ENCODE measurements at regions not wholly inside any gene's neighbourhood (a gene's known extent, or its start where the extent isn't known, plus 50 kb on each side); places are given as distances from the start of the nearest gene placed in this dataset.

- H3K36me3 Mint-ChIP-seq (ENCODE audit: unreplicated experiment), result peaks cover 2% of the 10 kb centered on the region
- TF ChIP-seq CTCF (IDR thresholded peaks at IDR 0.05), result no peak
- no peaks in the 10 kb centered on the region for H3K27me3 Mint-ChIP-seq (ENCODE audit: unreplicated experiment)
- peaks cover 27% of the 10 kb centered on the region for H3K9me3 Mint-ChIP-seq (ENCODE audit: unreplicated experiment)
- H3K4me3 Mint-ChIP-seq (ENCODE audit: unreplicated experiment), result no peak overlapping the region
- H3K27ac Mint-ChIP-seq (ENCODE audit: unreplicated experiment), result no peak overlapping the region
- H3K4me1 Mint-ChIP-seq (ENCODE audit: unreplicated experiment), result no peaks in the 10 kb centered on the region
- peak; percentile 82 for DNase-seq (ENCODE audit: extremely low spot score, unreplicated experiment)
Measured at GRCh38 chr14:105840266-105841021, 314.1 kb downstream of the TMEM121 start.

DNA sequence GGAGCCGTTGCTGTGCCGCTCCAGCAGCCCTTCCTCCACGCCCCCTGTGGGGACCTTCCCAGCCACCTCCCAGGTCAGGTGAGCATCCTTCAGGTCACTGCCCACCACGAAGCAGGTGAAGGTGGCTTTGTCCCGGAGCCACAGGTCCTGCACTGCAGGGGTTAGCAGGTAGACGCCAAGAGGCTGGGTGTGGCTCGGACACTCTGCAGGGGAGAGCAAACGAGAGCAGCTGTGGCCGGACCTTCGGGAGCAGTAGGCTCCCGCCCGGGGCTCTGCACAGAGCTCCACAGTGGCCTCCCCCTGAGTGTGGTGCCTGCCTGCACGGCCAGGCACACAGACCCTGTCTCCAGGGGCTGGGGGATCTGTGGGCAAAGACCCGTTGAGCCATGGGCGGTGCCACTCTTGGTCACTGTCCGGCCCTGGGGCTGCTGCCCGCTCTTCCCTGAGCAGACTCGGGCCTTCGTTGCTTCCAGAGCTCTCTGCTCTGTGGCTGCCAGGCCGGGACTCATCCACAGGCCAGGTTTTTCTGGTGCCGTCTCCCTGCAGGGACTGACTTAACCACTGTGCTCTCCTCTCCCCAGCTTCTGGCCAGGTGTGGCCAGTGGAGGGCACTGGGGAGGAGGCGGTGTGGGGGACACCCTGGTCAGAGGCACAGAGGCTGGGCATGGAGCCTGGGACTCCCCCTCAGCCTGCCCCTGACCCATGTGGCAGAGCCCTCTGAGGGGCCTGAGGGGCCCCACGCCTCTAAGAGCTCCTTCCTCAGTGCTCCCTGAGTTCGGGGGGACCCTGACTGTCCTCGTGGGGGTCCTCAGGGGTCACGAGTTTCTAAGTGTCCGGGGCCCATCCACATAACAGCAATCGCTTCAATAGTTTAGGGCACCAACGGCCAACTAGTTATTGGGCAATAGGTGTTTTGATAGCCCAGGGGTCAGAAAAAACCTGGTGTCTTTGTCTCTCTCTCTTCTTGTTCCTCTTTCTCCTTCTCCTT is 314.9 kb downstream of the TMEM121 start:
- Mint-ChIP-seq H3K36me3 (ENCODE audit: unreplicated experiment) (peaks cover 2% of the 10 kb centered on the region), H3K27ac (ENCODE audit: unreplicated experiment) (no peak overlapping the region), H3K4me3 (ENCODE audit: unreplicated experiment) (no peak overlapping the region), H3K27me3 (ENCODE audit: unreplicated experiment) (no peaks in the 10 kb centered on the region), H3K4me1 (ENCODE audit: unreplicated experiment) (no peaks in the 10 kb centered on the region), H3K9me3 (ENCODE audit: unreplicated experiment) (peaks cover 26% of the 10 kb centered on the region)
- peak; percentile 82 for DNase-seq (ENCODE audit: extremely low spot score, unreplicated experiment)
- TF ChIP-seq CTCF (IDR thresholded peaks at IDR 0.05), result no peak

DNA sequence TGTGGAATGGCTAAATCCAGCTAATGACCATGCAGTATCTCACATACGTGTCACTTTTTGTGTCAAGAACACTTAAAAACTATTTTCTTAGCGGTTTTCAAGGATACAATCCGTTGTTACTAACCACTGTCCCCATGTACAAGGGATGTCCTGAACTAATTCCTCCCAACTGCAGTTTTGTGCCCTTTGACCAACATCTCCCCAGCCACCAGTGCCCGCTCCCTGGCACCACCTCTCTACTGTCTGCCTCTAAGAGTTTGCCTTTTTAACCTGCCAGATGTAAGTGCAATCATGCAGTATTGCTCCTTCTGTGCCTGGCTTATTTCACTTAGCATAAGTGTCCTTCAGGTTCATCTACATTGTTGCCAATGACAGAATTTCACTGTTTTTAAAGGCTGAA is 315.7 kb downstream of the TMEM121 start:
- Mint-ChIP-seq H3K4me1 (ENCODE audit: unreplicated experiment) (no peaks in the 10 kb centered on the region), H3K27me3 (ENCODE audit: unreplicated experiment) (no peaks in the 10 kb centered on the region), H3K4me3 (ENCODE audit: unreplicated experiment) (no peak overlapping the region), H3K9me3 (ENCODE audit: unreplicated experiment) (peaks cover 32% of the 10 kb centered on the region), H3K36me3 (ENCODE audit: unreplicated experiment) (peaks cover 2% of the 10 kb centered on the region), H3K27ac (ENCODE audit: unreplicated experiment) (no peak overlapping the region)
- TF ChIP-seq CTCF (IDR thresholded peaks at IDR 0.05), result no peak
- no peak for DNase-seq (ENCODE audit: extremely low spot score, unreplicated experiment)

- Mint-ChIP-seq H3K4me3 (ENCODE audit: unreplicated experiment) (no peak overlapping the region), H3K36me3 (ENCODE audit: unreplicated experiment) (peaks cover 2% of the 10 kb centered on the region), H3K9me3 (ENCODE audit: unreplicated experiment) (peaks cover 29% of the 10 kb centered on the region), H3K27ac (ENCODE audit: unreplicated experiment) (no peak overlapping the region), H3K4me1 (ENCODE audit: unreplicated experiment) (no peaks in the 10 kb centered on the region), H3K27me3 (ENCODE audit: unreplicated experiment) (no peaks in the 10 kb centered on the region)
- TF ChIP-seq CTCF (IDR thresholded peaks at IDR 0.05), result no peak
- no peak for DNase-seq (ENCODE audit: extremely low spot score, unreplicated experiment)
Measured at GRCh38 chr14:105843444-105844046, 317.2 kb downstream of the TMEM121 start.

Data from osteocyte (in vitro differentiated cells).